SJCRH30 (cell line): ENCODE measurements at regions not wholly inside any gene's neighbourhood (a gene's known extent, or its start where the extent isn't known, plus 50 kb on each side); places are given as distances from the start of the nearest gene placed in this dataset.
"Not testable (repeated sequence)": the region's sequence is repeated elsewhere in the genome, so short reads cannot be mapped to it uniquely, and the experiment has no call there.

Experiments used
- DNase-seq, 2 experiments: peaks; one replicate each; pipeline ENCODE4 v3.0.0-alpha.2; 2015 to 2020
- H3K27ac ChIP-seq: fragments of 250-450 bp; sonication (Bioruptor Pico); 2 replicates; pipeline ENCODE4 v1.5.1; 2020; ENCODE audit warnings: mild to moderate bottlenecking, moderate library complexity
- H3K27me3 ChIP-seq: fragments of 250-450 bp; sonication (Bioruptor Pico); 2 replicates; pipeline ENCODE4 v1.5.1; 2020; ENCODE audit warnings: mild to moderate bottlenecking, moderate library complexity
- H3K36me3 ChIP-seq: fragments of 250-450 bp; sonication (Bioruptor Pico); 2 replicates; pipeline ENCODE4 v1.5.1; 2020; ENCODE audit warnings: mild to moderate bottlenecking, moderate library complexity
- H3K4me1 ChIP-seq: fragments of 250-450 bp; sonication (Bioruptor Pico); 2 replicates; pipeline ENCODE4 v1.5.1; 2020; ENCODE audit warnings: mild to moderate bottlenecking, moderate library complexity
- H3K4me3 ChIP-seq: fragments of 250-450 bp; sonication (Bioruptor Pico); 2 replicates; pipeline ENCODE4 v1.5.1; 2020; ENCODE audit warnings: mild to moderate bottlenecking, moderate library complexity
- H3K9me3 ChIP-seq: fragments of 250-450 bp; sonication (Bioruptor Pico); replicated peaks from 2 replicates; pipeline ENCODE4 v1.5.1; 2020; ENCODE audit warnings: mild to moderate bottlenecking, moderate library complexity

DNA sequence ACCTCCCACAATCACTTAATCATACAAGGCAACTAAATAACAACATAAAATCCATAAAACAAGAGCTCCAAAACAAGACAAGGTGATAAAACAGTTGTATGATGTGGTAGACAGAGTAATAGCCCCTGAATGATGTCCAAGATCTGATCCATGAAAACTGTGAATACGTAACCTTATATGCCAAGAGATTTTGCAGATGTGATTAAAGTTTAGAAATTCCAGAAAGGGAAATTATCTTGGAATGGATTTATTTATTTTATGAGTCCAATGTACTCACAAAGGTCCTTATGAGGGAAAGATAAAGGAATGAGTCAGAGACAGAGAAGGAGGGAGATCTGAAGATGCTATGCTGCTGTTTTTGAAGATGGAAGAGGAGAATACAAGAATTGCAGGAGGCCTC, 1775.7 kb upstream of the C9orf72 start:
- H3K36me3 ChIP-seq = no peaks in the 10 kb centered on the region
- no peaks in the 10 kb centered on the region for H3K4me1 ChIP-seq
- H3K4me3 ChIP-seq = no peak overlapping the region
- no peak overlapping the region for H3K27ac ChIP-seq
- DNase-seq = no peak
- no peaks in the 10 kb centered on the region for H3K9me3 ChIP-seq
- no peaks in the 10 kb centered on the region for H3K27me3 ChIP-seq

DNA sequence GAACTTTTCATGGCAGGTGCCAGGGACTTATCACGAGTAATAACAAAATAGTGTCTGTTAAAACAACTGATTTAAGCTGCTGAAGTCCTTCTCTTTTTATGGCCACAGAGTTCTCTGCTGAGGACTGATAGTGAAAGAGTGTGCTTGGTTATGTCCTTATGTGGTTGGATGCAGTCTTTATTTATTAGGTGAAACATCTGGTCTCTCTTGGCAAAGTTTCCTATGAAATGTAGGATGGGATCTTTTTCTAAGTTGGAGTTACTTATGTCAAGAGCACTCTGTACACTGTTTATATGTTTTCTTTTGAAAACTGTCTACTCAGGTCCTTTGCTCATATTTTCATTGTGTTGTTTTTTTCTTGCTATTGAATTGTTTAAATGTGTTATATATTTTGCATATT, 1816.1 kb upstream of the C9orf72 start:
- no peak overlapping the region for H3K4me3 ChIP-seq
- H3K9me3 ChIP-seq = no peaks in the 10 kb centered on the region
- no peaks in the 10 kb centered on the region for H3K4me1 ChIP-seq
- no peak for DNase-seq
- H3K36me3 ChIP-seq = no peaks in the 10 kb centered on the region
- no peaks in the 10 kb centered on the region for H3K27me3 ChIP-seq
- no peak overlapping the region for H3K27ac ChIP-seq

GRCh38 chr9:29390859-29391258, 1817.6 kb upstream of the C9orf72 start:
- no peaks in the 10 kb centered on the region for H3K9me3 ChIP-seq
- no peak overlapping the region for H3K27ac ChIP-seq
- H3K4me3 ChIP-seq = no peak overlapping the region
- no peaks in the 10 kb centered on the region for H3K36me3 ChIP-seq
- H3K27me3 ChIP-seq = no peaks in the 10 kb centered on the region
- H3K4me1 ChIP-seq = no peaks in the 10 kb centered on the region
- no peak for DNase-seq

GRCh38 chr9:29393064-29393463, 1819.8 kb upstream of the C9orf72 start:
- DNase-seq = no peak
- Histone ChIP-seq H3K36me3 (no peaks in the 10 kb centered on the region), H3K4me3 (no peak overlapping the region), H3K9me3 (no peaks in the 10 kb centered on the region), H3K27me3 (no peaks in the 10 kb centered on the region), H3K27ac (no peak overlapping the region), H3K4me1 (no peaks in the 10 kb centered on the region)

- Histone ChIP-seq H3K4me1 (no peaks in the 10 kb centered on the region), H3K36me3 (no peaks in the 10 kb centered on the region), H3K27me3 (no peaks in the 10 kb centered on the region), H3K9me3 (no peaks in the 10 kb centered on the region), H3K27ac (no peak overlapping the region), H3K4me3 (no peak overlapping the region)
- DNase-seq = no peak
Observed at GRCh38 chr9:29394855-29395254, 1821.6 kb upstream of the C9orf72 start.

- Histone ChIP-seq H3K4me1 (no peaks in the 10 kb centered on the region), H3K9me3 (no peaks in the 10 kb centered on the region), H3K4me3 (no peak overlapping the region), H3K27me3 (no peaks in the 10 kb centered on the region), H3K27ac (no peak overlapping the region), H3K36me3 (no peaks in the 10 kb centered on the region)
- no peak for DNase-seq
Observed at GRCh38 chr9:29397148-29397547, 1823.9 kb upstream of the C9orf72 start.

GRCh38 chr9:29416204-29416603, 1842.9 kb upstream of the C9orf72 start:
- no peak for DNase-seq
- no peaks in the 10 kb centered on the region for H3K9me3 ChIP-seq
- no peaks in the 10 kb centered on the region for H3K36me3 ChIP-seq
- no peak overlapping the region for H3K27ac ChIP-seq
- H3K4me3 ChIP-seq = no peak overlapping the region
- no peaks in the 10 kb centered on the region for H3K4me1 ChIP-seq
- no peaks in the 10 kb centered on the region for H3K27me3 ChIP-seq

DNA sequence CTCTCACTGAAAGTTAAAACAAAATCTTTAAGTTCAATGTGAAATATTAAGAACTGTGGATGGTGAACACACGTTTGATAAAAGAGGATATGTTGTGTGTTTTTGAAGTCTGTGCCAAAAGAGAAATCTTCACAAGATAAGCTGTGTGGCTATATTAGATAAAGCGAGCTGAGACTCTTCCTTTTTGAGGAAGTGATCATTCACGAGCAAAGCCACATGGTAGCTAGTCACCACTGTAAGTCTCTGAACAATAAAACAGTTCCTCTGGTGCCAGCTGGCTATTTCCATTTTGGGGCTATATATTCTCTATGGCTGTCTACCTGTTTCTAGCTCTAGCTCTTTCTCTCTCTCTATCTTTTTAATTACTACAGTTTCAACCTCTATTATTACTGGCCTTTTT, 1849.2 kb upstream of the C9orf72 start:
- no peaks in the 10 kb centered on the region for H3K36me3 ChIP-seq
- no peaks in the 10 kb centered on the region for H3K27me3 ChIP-seq
- no peak for DNase-seq
- no peak overlapping the region for H3K4me3 ChIP-seq
- no peaks in the 10 kb centered on the region for H3K4me1 ChIP-seq
- H3K27ac ChIP-seq = no peak overlapping the region
- H3K9me3 ChIP-seq = no peaks in the 10 kb centered on the region

- Histone ChIP-seq H3K9me3 (no peaks in the 10 kb centered on the region), H3K4me1 (no peaks in the 10 kb centered on the region), H3K27me3 (no peaks in the 10 kb centered on the region), H3K4me3 (no peak overlapping the region), H3K36me3 (no peaks in the 10 kb centered on the region), H3K27ac (no peak overlapping the region)
- DNase-seq = no peak
Observed at GRCh38 chr9:29432191-29432590, 1858.9 kb upstream of the C9orf72 start.

DNA sequence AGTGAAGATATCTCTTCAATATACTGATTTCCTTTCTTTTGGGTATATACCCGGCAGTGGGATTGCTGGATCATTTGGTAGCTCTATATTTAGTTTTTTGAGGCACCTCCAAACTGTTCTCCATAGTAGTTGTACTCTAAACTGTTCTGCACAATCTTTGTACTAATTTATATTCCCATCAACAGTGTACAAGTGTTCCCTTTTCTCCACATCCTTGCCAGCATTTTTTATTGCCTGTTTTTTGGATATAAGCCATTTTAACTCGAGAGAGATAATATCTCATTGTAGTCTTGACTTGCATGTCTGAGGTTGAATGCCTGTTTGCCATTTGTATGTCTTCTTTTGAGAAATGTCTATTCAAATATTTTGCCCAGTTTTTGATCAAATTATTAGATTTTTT, 1859.4 kb upstream of the C9orf72 start:
- H3K9me3 ChIP-seq, H3K27me3 ChIP-seq, H3K27ac ChIP-seq, DNase-seq, H3K4me3 ChIP-seq, H3K4me1 ChIP-seq, H3K36me3 ChIP-seq: not testable (repeated sequence)

GRCh38 chr9:29435368-29435767, 1862.1 kb upstream of the C9orf72 start:
- H3K27me3 ChIP-seq = no peaks in the 10 kb centered on the region
- no peaks in the 10 kb centered on the region for H3K9me3 ChIP-seq
- DNase-seq = no peak
- no peaks in the 10 kb centered on the region for H3K36me3 ChIP-seq
- H3K4me1 ChIP-seq = no peaks in the 10 kb centered on the region
- no peak overlapping the region for H3K27ac ChIP-seq
- H3K4me3 ChIP-seq = no peak overlapping the region

DNA sequence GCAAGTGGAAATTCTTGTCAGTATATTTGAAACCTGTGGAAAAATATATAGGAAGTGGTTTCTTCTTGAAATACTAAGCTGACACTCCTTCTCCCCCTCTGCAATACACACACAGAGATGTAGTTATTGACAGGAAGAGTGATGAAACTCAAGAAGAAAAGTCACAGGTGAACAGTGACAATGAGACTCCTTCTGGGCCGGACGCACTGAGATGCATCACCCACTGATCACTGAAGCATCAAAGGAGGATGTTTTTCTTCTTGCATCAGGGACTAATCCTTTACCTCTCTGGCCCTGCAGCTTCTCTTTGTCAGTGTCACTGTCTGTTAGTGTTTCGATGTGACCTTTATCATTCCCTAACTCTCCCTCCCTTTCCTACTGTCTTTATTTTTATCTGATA, 1864.2 kb upstream of the C9orf72 start:
- H3K4me3 ChIP-seq = no peak overlapping the region
- H3K9me3 ChIP-seq = no peaks in the 10 kb centered on the region
- no peaks in the 10 kb centered on the region for H3K27me3 ChIP-seq
- H3K27ac ChIP-seq = no peak overlapping the region
- no peak for DNase-seq
- H3K36me3 ChIP-seq = no peaks in the 10 kb centered on the region
- H3K4me1 ChIP-seq = no peaks in the 10 kb centered on the region

DNA sequence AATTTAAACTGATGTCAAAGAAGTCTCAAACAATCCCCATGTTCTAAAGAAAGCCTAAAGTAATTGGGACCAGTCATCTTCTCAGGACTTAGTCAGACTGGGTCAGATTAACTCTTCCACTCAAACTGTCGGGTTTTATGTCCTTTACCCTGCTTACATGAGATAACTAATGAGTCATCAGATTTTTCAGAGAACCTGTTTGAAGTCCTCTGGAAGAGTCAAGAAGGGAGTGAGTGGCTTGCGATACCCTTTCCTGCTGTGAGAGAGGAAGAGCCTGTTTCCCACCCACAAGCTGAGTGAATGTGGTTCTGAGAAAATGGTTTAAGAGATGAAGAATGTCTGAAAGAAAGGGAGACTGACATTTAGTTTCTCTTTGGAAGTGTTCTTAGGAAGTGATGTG, 1866.7 kb upstream of the C9orf72 start:
- H3K27me3 ChIP-seq = no peaks in the 10 kb centered on the region

GRCh38 chr9:29440449-29440848, 1867.2 kb upstream of the C9orf72 start:
- H3K27me3 ChIP-seq = no peaks in the 10 kb centered on the region
- no peaks in the 10 kb centered on the region for H3K9me3 ChIP-seq
- H3K36me3 ChIP-seq = no peaks in the 10 kb centered on the region
- no peaks in the 10 kb centered on the region for H3K4me1 ChIP-seq
- no peak overlapping the region for H3K4me3 ChIP-seq
- no peak overlapping the region for H3K27ac ChIP-seq
- no peak for DNase-seq

More for the DNA sequence above, 1866.7 kb upstream of the C9orf72 start:
- Histone ChIP-seq H3K36me3 (no peaks in the 10 kb centered on the region), H3K27ac (no peak overlapping the region), H3K9me3 (no peaks in the 10 kb centered on the region), H3K4me3 (no peak overlapping the region), H3K4me1 (no peaks in the 10 kb centered on the region)
- DNase-seq = peak in 1 of 2 experiments; percentile 1

DNA sequence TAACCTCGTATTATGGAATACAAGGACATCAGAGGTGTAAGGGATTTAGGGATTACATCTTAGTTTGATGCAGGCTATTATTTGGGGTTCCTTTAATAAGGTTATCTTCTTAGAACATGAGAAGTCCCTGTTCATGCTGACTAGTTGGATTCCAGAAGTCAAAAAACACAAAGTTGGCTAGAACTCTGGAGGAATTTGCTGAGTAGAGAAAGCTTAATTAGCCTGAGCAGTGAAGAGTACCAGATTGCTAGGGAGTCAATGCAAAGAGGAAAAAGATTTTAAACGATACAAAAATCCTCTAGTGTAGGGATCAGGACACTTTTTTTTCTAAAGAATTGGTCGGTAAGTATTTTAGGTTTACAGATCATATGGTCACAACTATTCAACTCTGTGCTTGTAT, 1872.5 kb upstream of the C9orf72 start:
- Histone ChIP-seq H3K36me3 (no peaks in the 10 kb centered on the region), H3K9me3 (no peaks in the 10 kb centered on the region), H3K27me3 (no peaks in the 10 kb centered on the region), H3K27ac (no peak overlapping the region), H3K4me3 (no peak overlapping the region), H3K4me1 (no peaks in the 10 kb centered on the region)
- DNase-seq = no peak

GRCh38 chr9:29449306-29449705, 1876.0 kb upstream of the C9orf72 start:
- H3K9me3 ChIP-seq = no peaks in the 10 kb centered on the region
- no peak overlapping the region for H3K27ac ChIP-seq
- no peak for DNase-seq
- H3K4me3 ChIP-seq = no peak overlapping the region
- no peaks in the 10 kb centered on the region for H3K4me1 ChIP-seq
- no peaks in the 10 kb centered on the region for H3K36me3 ChIP-seq
- H3K27me3 ChIP-seq = no peaks in the 10 kb centered on the region

- H3K36me3 ChIP-seq, H3K9me3 ChIP-seq, DNase-seq, H3K27me3 ChIP-seq, H3K4me3 ChIP-seq, H3K4me1 ChIP-seq, H3K27ac ChIP-seq: not testable (repeated sequence)
Observed at GRCh38 chr9:29450343-29450875, 1877.1 kb upstream of the C9orf72 start.
